ENCODE measurements at regions not wholly inside any gene's neighbourhood (a gene's known extent, or its start where the extent isn't known, plus 50 kb on each side); places are given as distances from the start of the nearest gene placed in this dataset.
A peak's percentile ranks its signal among the peaks of the same experiment; 100 is the strongest.

GRCh38 chr1:13960375-13960987 lies 260.5 kb downstream of the PRDM2 start:
- H3K4me1 Mint-ChIP-seq (ENCODE audit: low read depth): no peaks in the 10 kb centered on the region
- TF ChIP-seq CTCF (IDR thresholded peaks at IDR 0.05; ENCODE audit: unreplicated experiment): peak; percentile 93
- DNase-seq (ENCODE audit: low spot score, unreplicated experiment): peak; percentile 67
- no peaks in the 10 kb centered on the region for H3K36me3 Mint-ChIP-seq (ENCODE audit: insufficient read depth)
- H3K27ac Mint-ChIP-seq: no peak overlapping the region
- peaks cover 47% of the 10 kb centered on the region for H3K27me3 Mint-ChIP-seq
- H3K4me3 Mint-ChIP-seq (ENCODE audit: low read depth): no peak overlapping the region
- no peaks in the 10 kb centered on the region for H3K9me3 Mint-ChIP-seq (ENCODE audit: low read depth)

- no peak for DNase-seq (ENCODE audit: low spot score, unreplicated experiment)
- TF ChIP-seq CTCF (IDR thresholded peaks at IDR 0.05; ENCODE audit: unreplicated experiment): no peak
- no peaks in the 10 kb centered on the region for H3K4me1 Mint-ChIP-seq (ENCODE audit: low read depth)
- no peaks in the 10 kb centered on the region for H3K9me3 Mint-ChIP-seq (ENCODE audit: low read depth)
- H3K4me3 Mint-ChIP-seq (ENCODE audit: low read depth): no peak overlapping the region
- H3K27ac Mint-ChIP-seq: no peak overlapping the region
- H3K36me3 Mint-ChIP-seq (ENCODE audit: insufficient read depth): no peaks in the 10 kb centered on the region
- H3K27me3 Mint-ChIP-seq: peaks cover 51% of the 10 kb centered on the region
Measured at GRCh38 chr1:13964768-13965167, 264.8 kb downstream of the PRDM2 start.

- Mint-ChIP-seq H3K9me3 (ENCODE audit: low read depth) (no peaks in the 10 kb centered on the region), H3K27ac (no peak overlapping the region), H3K36me3 (ENCODE audit: insufficient read depth) (no peaks in the 10 kb centered on the region), H3K4me1 (ENCODE audit: low read depth) (no peaks in the 10 kb centered on the region), H3K4me3 (ENCODE audit: low read depth) (no peak overlapping the region), H3K27me3 (peaks cover 51% of the 10 kb centered on the region)
- TF ChIP-seq CTCF (IDR thresholded peaks at IDR 0.05; ENCODE audit: unreplicated experiment): peak; percentile 78
- peak; percentile 35 for DNase-seq (ENCODE audit: low spot score, unreplicated experiment)
Measured at GRCh38 chr1:13965770-13966398, 265.9 kb downstream of the PRDM2 start.

- Mint-ChIP-seq H3K36me3 (ENCODE audit: insufficient read depth) (no peaks in the 10 kb centered on the region), H3K27me3 (peaks cover 37% of the 10 kb centered on the region), H3K4me1 (ENCODE audit: low read depth) (no peaks in the 10 kb centered on the region), H3K27ac (no peak overlapping the region), H3K9me3 (ENCODE audit: low read depth) (peaks cover 3% of the 10 kb centered on the region), H3K4me3 (ENCODE audit: low read depth) (no peak overlapping the region)
- no peak for DNase-seq (ENCODE audit: low spot score, unreplicated experiment)
- no peak for TF ChIP-seq CTCF (IDR thresholded peaks at IDR 0.05; ENCODE audit: unreplicated experiment)
Measured at GRCh38 chr1:13967707-13968106, 267.7 kb downstream of the PRDM2 start.

GRCh38 chr1:13968361-13968760 lies 268.4 kb downstream of the PRDM2 start:
- Mint-ChIP-seq H3K27ac (no peak overlapping the region), H3K4me3 (ENCODE audit: low read depth) (no peak overlapping the region), H3K27me3 (peaks cover 36% of the 10 kb centered on the region), H3K36me3 (ENCODE audit: insufficient read depth) (no peaks in the 10 kb centered on the region), H3K9me3 (ENCODE audit: low read depth) (peaks cover 3% of the 10 kb centered on the region), H3K4me1 (ENCODE audit: low read depth) (no peaks in the 10 kb centered on the region)
- DNase-seq (ENCODE audit: low spot score, unreplicated experiment): no peak
- no peak for TF ChIP-seq CTCF (IDR thresholded peaks at IDR 0.05; ENCODE audit: unreplicated experiment)
